GM12865 (cell line): ENCODE measurements at regions not wholly inside any gene's neighbourhood (a gene's known extent, or its start where the extent isn't known, plus 50 kb on each side); places are given as distances from the start of the nearest gene placed in this dataset.

ENCODE experiments used
- DNase-seq: peaks from one replicate; pipeline ENCODE4 v3.0.0; 2010; ENCODE audit warnings: low read depth
- H3K4me3 ChIP-seq: 2 replicates; pipeline ENCODE4 v1.5.1; 2011; ENCODE audit warnings: mild to moderate bottlenecking, low read depth, low read length, control low read depth
- TF ChIP-seq, protein P1 (sequence below): IDR thresholded peaks from 2 replicates; pipeline ENCODE4 v1.5.1; 2011; ENCODE audit warnings: low read length, control low read depth, low read depth, inconsistent platforms; ENCODE audit not compliant: insufficient read depth; ENCODE audit errors: missing control alignments

DNA sequence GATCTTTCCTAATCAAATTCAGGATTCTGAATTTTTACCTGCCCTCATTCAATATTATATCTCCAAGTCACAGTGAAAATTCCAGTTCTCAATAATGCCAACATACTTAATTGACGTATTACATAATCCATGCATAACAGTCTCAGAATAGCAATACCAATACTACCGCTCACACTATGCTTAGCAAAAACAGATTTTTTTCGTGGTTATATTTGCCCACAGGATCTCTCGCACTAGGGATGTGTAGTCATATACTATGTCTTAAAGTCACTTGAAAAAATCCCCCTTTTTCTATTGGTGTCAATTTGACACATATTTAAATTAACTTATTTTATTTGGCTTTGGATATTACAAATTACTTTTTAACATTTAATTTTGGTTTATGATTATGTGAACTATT, 323.1 kb upstream of the SLC35B3 start:
- TF ChIP-seq, protein P1, sequence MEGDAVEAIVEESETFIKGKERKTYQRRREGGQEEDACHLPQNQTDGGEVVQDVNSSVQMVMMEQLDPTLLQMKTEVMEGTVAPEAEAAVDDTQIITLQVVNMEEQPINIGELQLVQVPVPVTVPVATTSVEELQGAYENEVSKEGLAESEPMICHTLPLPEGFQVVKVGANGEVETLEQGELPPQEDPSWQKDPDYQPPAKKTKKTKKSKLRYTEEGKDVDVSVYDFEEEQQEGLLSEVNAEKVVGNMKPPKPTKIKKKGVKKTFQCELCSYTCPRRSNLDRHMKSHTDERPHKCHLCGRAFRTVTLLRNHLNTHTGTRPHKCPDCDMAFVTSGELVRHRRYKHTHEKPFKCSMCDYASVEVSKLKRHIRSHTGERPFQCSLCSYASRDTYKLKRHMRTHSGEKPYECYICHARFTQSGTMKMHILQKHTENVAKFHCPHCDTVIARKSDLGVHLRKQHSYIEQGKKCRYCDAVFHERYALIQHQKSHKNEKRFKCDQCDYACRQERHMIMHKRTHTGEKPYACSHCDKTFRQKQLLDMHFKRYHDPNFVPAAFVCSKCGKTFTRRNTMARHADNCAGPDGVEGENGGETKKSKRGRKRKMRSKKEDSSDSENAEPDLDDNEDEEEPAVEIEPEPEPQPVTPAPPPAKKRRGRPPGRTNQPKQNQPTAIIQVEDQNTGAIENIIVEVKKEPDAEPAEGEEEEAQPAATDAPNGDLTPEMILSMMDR: no peak
- no peak overlapping the region for H3K4me3 ChIP-seq
- DNase-seq: no peak

DNA sequence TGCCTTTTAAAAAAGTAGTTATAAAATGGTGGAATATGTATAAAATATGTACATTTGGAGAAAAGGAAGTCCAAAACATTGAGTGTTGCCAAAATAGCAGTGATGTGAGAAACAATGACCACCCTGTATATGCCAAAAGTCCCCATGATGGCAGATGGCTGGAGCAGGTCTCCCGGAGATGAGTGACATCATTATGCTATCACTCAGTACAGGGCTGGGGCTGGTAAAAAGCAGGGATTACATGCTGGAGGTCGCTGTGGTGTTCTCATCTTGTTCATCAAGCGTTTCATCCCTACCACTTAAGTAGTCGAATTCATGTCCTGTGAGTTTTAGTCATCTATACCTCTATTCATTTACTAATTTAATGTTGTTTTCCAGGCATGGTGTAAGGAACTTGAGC, 315.3 kb upstream of the SLC35B3 start:
- DNase-seq: no peak
- TF ChIP-seq, protein P1: no peak
- no peak overlapping the region for H3K4me3 ChIP-seq

DNA sequence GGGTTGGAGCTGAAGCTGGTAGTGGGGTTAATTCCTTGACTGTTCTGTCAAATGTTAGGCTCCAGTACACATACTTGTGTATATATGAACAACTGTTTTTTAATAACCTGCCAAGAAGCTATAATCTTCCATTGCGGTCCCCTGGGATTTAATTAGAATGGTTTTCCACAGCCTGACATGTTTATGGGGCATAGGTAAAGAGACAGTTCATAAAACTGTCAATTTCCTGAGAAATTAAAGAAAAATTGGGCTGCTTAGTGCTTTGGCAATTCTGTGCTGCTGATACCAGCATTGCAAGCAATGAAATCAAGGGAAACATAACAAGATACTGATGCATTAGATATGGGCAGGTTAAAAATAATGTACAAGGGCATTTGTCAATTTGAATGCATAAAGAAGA, 314.1 kb upstream of the SLC35B3 start:
- TF ChIP-seq, protein P1: no peak
- no peak for DNase-seq
- H3K4me3 ChIP-seq: no peak overlapping the region

DNA sequence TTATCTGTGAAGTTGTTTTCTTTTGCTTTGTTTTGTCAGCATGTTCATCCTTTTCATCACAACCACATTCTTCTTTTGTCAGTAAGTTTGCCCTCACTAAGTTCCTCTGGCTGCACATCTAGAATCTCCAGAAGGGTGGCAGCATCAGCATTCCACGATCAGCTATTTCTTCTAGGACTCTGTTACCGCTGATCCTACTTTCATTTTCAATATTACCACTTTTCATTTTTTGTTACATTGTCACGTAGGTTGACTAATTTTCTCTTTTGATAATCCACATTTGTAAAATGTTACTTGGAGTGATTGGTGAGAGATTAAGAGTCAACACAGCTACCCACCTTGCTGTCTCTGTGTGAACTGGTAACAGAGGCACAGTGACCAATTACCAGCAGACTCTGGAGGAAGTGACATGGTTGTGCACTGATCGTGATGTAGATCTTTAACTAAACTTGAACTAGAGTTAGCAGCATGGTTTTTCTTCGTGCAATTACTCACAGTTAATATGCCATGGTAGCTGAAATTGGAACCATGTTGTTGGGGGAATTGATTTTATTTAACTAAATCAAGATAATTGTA, 307.9 kb upstream of the SLC35B3 start:
- peak overlapping the region; percentile 42 for H3K4me3 ChIP-seq
- TF ChIP-seq, protein P1: no peak
- peak; percentile 24 for DNase-seq

DNA sequence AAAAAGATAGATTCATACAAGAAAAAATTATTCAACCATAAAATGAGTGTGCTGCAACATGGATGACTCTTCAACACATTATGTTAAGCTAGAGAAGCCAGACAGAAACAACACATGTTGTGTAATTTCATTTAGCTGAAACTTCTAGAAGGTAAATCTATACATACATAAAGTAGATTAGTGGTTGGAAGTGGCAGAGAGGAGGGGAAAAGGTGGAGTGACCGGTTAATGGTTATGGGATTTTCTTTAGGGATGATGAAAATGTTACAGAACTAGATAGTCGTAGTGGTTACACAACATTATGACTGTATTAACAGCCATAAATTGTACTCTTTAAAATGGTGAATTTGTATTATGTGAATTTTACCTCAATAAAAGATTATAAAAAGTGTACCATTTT, 304.1 kb upstream of the SLC35B3 start:
- no peak overlapping the region for H3K4me3 ChIP-seq
- no peak for DNase-seq
- TF ChIP-seq, protein P1: no peak

DNA sequence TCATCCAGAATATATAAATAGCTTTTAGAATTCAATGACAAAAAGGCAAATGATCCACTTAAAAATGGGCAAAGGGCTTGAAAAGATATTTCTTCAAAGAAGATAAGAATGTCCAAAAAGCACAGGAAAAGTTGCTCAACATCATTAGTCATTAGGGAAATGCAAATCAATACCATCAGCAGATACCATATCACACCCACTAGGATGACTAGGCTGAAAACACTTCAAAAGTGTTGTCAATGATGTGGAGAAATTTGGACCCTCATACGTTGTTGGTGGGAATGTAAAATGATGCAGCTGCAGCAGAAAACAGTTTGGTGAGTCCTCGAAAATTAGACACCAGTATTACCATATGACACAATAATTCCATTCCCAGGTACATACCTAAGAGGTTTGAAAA, 303.6 kb upstream of the SLC35B3 start:
- TF ChIP-seq, protein P1: no peak
- no peak for DNase-seq
- no peak overlapping the region for H3K4me3 ChIP-seq
